ENCODE measurements at regions not wholly inside any gene's neighbourhood (a gene's known extent, or its start where the extent isn't known, plus 50 kb on each side); places are given as distances from the start of the nearest gene placed in this dataset.

- no peaks in the 10 kb centered on the region for H3K36me3 ChIP-seq
- H3K4me3 ChIP-seq = no peak overlapping the region
- DNase-seq (peak in 2 of 3 donors; percentile 13 to 31), ATAC-seq (peak in 1 of 4 donors; percentile 41)
- TF ChIP-seq POLR2A (IDR thresholded peaks at IDR 0.05) (no peak), CTCF (IDR thresholded peaks at IDR 0.05) (no peak)
- no peaks in the 10 kb centered on the region for H3K9me3 ChIP-seq
- intact Hi-C loops (cut with DNase I) = no loop called here
- no peak overlapping the region for H3K27ac ChIP-seq
- 40% methylated on average over 1 of the region's 10 CpGs for WGBS (ENCODE audit: insufficient coverage, low coverage, low lambda C conversion rate, missing lambda C conversion rate)
- no peaks in the 10 kb centered on the region for H3K4me1 ChIP-seq
- H3K27me3 ChIP-seq = no peaks in the 10 kb centered on the region
Measured at GRCh38 chr3:1583044-1583443, 490.2 kb downstream of the CNTN6 start.

GRCh38 chr3:1587426-1587825, 494.6 kb downstream of the CNTN6 start:
- Histone ChIP-seq H3K27ac (no peak overlapping the region), H3K9me3 (no peaks in the 10 kb centered on the region), H3K36me3 (no peaks in the 10 kb centered on the region), H3K4me1 (no peaks in the 10 kb centered on the region), H3K4me3 (no peak overlapping the region), H3K27me3 (no peaks in the 10 kb centered on the region)
- DNase-seq (no peak), ATAC-seq (no peak)
- WGBS (ENCODE audit: insufficient coverage, low coverage, low lambda C conversion rate, missing lambda C conversion rate) = 30% methylated on average over 1 of the region's 1 CpG
- intact Hi-C loops (cut with DNase I) = no loop called here
- TF ChIP-seq POLR2A (IDR thresholded peaks at IDR 0.05) (no peak), CTCF (IDR thresholded peaks at IDR 0.05) (no peak)

- Histone ChIP-seq H3K27ac (no peak overlapping the region), H3K4me3 (no peak overlapping the region), H3K36me3 (no peaks in the 10 kb centered on the region), H3K4me1 (no peaks in the 10 kb centered on the region), H3K27me3 (no peaks in the 10 kb centered on the region), H3K9me3 (no peaks in the 10 kb centered on the region)
- no peak for ATAC-seq
- DNase-seq = no peak
- 42% methylated on average over 4 of the region's 4 CpGs for WGBS (ENCODE audit: insufficient coverage, low coverage, low lambda C conversion rate, missing lambda C conversion rate)
- intact Hi-C loops (cut with DNase I) = no loop called here
- TF ChIP-seq POLR2A (IDR thresholded peaks at IDR 0.05) (no peak), CTCF (IDR thresholded peaks at IDR 0.05) (no peak)
Measured at GRCh38 chr3:1591327-1592028, 498.7 kb downstream of the CNTN6 start.

DNA sequence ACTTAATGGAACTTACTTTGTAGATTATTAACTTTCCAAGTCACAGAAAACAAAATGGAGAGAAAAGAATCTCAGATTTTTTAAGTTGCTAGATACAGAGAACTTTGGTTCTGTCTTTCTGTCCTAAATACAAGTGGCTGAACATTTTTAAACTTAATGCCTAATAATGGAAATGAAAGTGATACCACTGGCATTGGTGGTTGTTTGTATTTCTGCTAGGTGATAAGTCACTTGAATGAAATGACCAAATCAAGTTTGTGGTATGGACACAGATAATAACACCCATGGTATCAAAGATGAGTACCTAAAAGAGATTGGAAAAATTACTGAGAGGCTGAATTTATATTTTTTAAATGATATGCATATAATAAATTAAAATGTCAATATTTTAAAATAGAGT, 502.1 kb downstream of the CNTN6 start:
- no peak overlapping the region for H3K27ac ChIP-seq
- ATAC-seq = no peak
- H3K4me1 ChIP-seq = no peaks in the 10 kb centered on the region
- H3K36me3 ChIP-seq = no peaks in the 10 kb centered on the region
- no peak for DNase-seq
- H3K4me3 ChIP-seq = no peak overlapping the region
- no peaks in the 10 kb centered on the region for H3K27me3 ChIP-seq
- TF ChIP-seq CTCF (IDR thresholded peaks at IDR 0.05) = no peak
- intact Hi-C loops (cut with DNase I) = no loop called here
- no peaks in the 10 kb centered on the region for H3K9me3 ChIP-seq

DNA sequence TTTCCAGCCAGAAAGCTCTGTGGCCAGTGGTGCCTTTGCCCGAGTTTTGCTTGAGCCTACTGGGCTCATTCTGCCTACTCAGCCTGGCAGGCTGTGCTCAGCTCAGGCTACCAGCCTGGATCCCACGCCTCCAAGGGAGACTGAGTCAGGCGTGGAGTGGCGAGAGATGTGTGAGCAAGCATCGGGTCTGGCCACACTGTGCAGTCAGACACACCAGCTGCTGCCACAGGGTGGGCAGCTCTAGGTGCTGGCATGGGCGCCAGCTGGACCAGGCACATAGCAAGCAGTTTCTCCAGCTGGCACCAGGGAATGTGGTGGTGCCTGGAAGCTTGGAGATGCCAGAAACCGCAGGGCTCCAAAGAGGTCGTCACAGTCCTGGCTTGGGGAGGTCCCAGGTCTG, 498.5 kb upstream of the CNTN4 start:
- DNase-seq = no peak
- H3K4me3 ChIP-seq = no peak overlapping the region
- no peaks in the 10 kb centered on the region for H3K36me3 ChIP-seq
- intact Hi-C loops (cut with DNase I) = no loop called here
- peak in 1 of 4 donors; percentile 18 for ATAC-seq
- no peak overlapping the region for H3K27ac ChIP-seq
- no peaks in the 10 kb centered on the region for H3K9me3 ChIP-seq
- TF ChIP-seq POLR2A (IDR thresholded peaks at IDR 0.05) (no peak), CTCF (IDR thresholded peaks at IDR 0.05) (no peak)
- no peaks in the 10 kb centered on the region for H3K27me3 ChIP-seq
- 59% methylated on average over 7 of the region's 8 CpGs for WGBS (ENCODE audit: insufficient coverage, low coverage, low lambda C conversion rate, missing lambda C conversion rate)
- no peaks in the 10 kb centered on the region for H3K4me1 ChIP-seq

Data from right lobe of liver (tissue), 6 donors.